Mesothelial cell of epicardium (in vitro differentiated cells): ENCODE measurements at regions not wholly inside any gene's neighbourhood (a gene's known extent, or its start where the extent isn't known, plus 50 kb on each side); places are given as distances from the start of the nearest gene placed in this dataset.

Experiments used
- DNase-seq, 2 experiments: peaks; one replicate each; pipeline ENCODE4 v3.0.0; 2021; ENCODE audit warnings: low spot score in 2 of 2; ENCODE audit not compliant: unreplicated experiment in 2 of 2
- H3K27ac Mint-ChIP-seq: 2 replicates; pipeline ENCODE4 v1.8.0; 2021; ENCODE audit warnings: mixed read lengths
- H3K27me3 Mint-ChIP-seq: 2 replicates; pipeline ENCODE4 v1.8.0; 2021; ENCODE audit warnings: low read depth, mixed read lengths
- H3K36me3 Mint-ChIP-seq: 2 replicates; pipeline ENCODE4 v1.8.0; 2021; ENCODE audit warnings: mixed read lengths
- H3K4me1 Mint-ChIP-seq: 2 replicates; pipeline ENCODE4 v1.8.0; 2021; ENCODE audit warnings: mixed read lengths
- H3K4me3 Mint-ChIP-seq: 2 replicates; pipeline ENCODE4 v1.8.0; 2021; ENCODE audit warnings: mild to moderate bottlenecking, moderate library complexity, mixed read lengths
- H3K9me3 Mint-ChIP-seq: 2 replicates; pipeline ENCODE4 v1.8.0; 2021; ENCODE audit warnings: mixed read lengths
- CTCF ChIP-seq: fragments of 200-600 bp; sonication (generic); IDR thresholded peaks from one replicate; pipeline ENCODE4 v1.5.0; 2021; ENCODE audit warnings: antibody characterized with exemption; ENCODE audit not compliant: unreplicated experiment

GRCh38 chr9:126050605-126050990, 276.0 kb upstream of the MVB12B start:
- H3K9me3 Mint-ChIP-seq: peaks cover 5% of the 10 kb centered on the region

GRCh38 chr9:126051446-126052130, 275.0 kb upstream of the MVB12B start:
- Mint-ChIP-seq H3K4me3 (no peak overlapping the region), H3K4me1 (no peaks in the 10 kb centered on the region), H3K27ac (no peak overlapping the region), H3K9me3 (no peaks in the 10 kb centered on the region), H3K27me3 (peaks cover 26% of the 10 kb centered on the region), H3K36me3 (no peaks in the 10 kb centered on the region)
- no peak for DNase-seq
- TF ChIP-seq CTCF: no peak

More at GRCh38 chr9:126050605-126050990, 276.0 kb upstream of the MVB12B start:
- DNase-seq: no peak
- no peak for TF ChIP-seq CTCF
- peaks cover 26% of the 10 kb centered on the region for H3K27me3 Mint-ChIP-seq
- peaks cover 2% of the 10 kb centered on the region for H3K36me3 Mint-ChIP-seq
- no peak overlapping the region for H3K4me3 Mint-ChIP-seq
- H3K27ac Mint-ChIP-seq: no peak overlapping the region
- no peaks in the 10 kb centered on the region for H3K4me1 Mint-ChIP-seq

GRCh38 chr9:126052791-126053190, 273.8 kb upstream of the MVB12B start:
- no peak for DNase-seq
- H3K4me3 Mint-ChIP-seq: no peak overlapping the region
- H3K36me3 Mint-ChIP-seq: no peaks in the 10 kb centered on the region
- no peaks in the 10 kb centered on the region for H3K9me3 Mint-ChIP-seq
- H3K4me1 Mint-ChIP-seq: peaks cover 2% of the 10 kb centered on the region
- TF ChIP-seq CTCF: no peak
- peaks cover 26% of the 10 kb centered on the region for H3K27me3 Mint-ChIP-seq
- H3K27ac Mint-ChIP-seq: no peak overlapping the region

- Mint-ChIP-seq H3K4me1 (peaks cover 12% of the 10 kb centered on the region), H3K27me3 (peaks cover 26% of the 10 kb centered on the region), H3K4me3 (no peak overlapping the region), H3K27ac (no peak overlapping the region), H3K36me3 (no peaks in the 10 kb centered on the region), H3K9me3 (no peaks in the 10 kb centered on the region)
- no peak for TF ChIP-seq CTCF
- no peak for DNase-seq
Observed at GRCh38 chr9:126053913-126054312, 272.7 kb upstream of the MVB12B start.

GRCh38 chr9:126055381-126055985, 271.1 kb upstream of the MVB12B start:
- Mint-ChIP-seq H3K4me1 (peaks cover 19% of the 10 kb centered on the region), H3K9me3 (no peaks in the 10 kb centered on the region), H3K36me3 (no peaks in the 10 kb centered on the region), H3K27me3 (peaks cover 26% of the 10 kb centered on the region), H3K27ac (no peak overlapping the region), H3K4me3 (no peak overlapping the region)
- no peak for TF ChIP-seq CTCF
- no peak for DNase-seq
